ENCODE measurements at regions not wholly inside any gene's neighbourhood (a gene's known extent, or its start where the extent isn't known, plus 50 kb on each side); places are given as distances from the start of the nearest gene placed in this dataset.

GRCh38 chr2:177317857-177318256 is 53.3 kb upstream of the NFE2L2 start (continued):
- TF ChIP-seq RNF2 (IDR thresholded peaks at IDR 0.05; ENCODE audit: borderline replicate concordance, low read depth, low read length, missing control alignments, poor library complexity, severe bottlenecking) (no peak), TEAD4 (IDR thresholded peaks at IDR 0.05; ENCODE audit: low read depth, low read length) (no peak), SIN3A (conservative IDR thresholded peaks at IDR 0.05 in 1 of 2, IDR thresholded peaks at IDR 0.05 in 1 of 2; ENCODE audit: low read depth in 1 of 2, low read length in 2 of 2) (no peak), CBX5 (IDR thresholded peaks at IDR 0.05; ENCODE audit: low read depth, low read length) (no peak), NRF1 (IDR thresholded peaks at IDR 0.05; ENCODE audit: low read depth, low read length) (no peak), BACH1 (IDR thresholded peaks at IDR 0.05; ENCODE audit: low read length) (no peak), YY1 (IDR thresholded peaks at IDR 0.05; ENCODE audit: low read depth, low read length) (no peak), POLR2AphosphoS5 (IDR thresholded peaks at IDR 0.05; ENCODE audit: low read depth, low read length) (no peak)
